GM18907 (cell line): ENCODE measurements at regions not wholly inside any gene's neighbourhood (a gene's known extent, or its start where the extent isn't known, plus 50 kb on each side); places are given as distances from the start of the nearest gene placed in this dataset.

Source experiments
- ATAC-seq: cut with Tn5 transposase; IDR thresholded peaks from one replicate; pipeline ENCODE4 v1.9.1; 2021; ENCODE audit warnings: mild to moderate bottlenecking, moderate library complexity; ENCODE audit not compliant: unreplicated experiment

GRCh38 chr11:121946514-121946913 is 169.5 kb downstream of the BLID start:
- no peak for ATAC-seq

DNA sequence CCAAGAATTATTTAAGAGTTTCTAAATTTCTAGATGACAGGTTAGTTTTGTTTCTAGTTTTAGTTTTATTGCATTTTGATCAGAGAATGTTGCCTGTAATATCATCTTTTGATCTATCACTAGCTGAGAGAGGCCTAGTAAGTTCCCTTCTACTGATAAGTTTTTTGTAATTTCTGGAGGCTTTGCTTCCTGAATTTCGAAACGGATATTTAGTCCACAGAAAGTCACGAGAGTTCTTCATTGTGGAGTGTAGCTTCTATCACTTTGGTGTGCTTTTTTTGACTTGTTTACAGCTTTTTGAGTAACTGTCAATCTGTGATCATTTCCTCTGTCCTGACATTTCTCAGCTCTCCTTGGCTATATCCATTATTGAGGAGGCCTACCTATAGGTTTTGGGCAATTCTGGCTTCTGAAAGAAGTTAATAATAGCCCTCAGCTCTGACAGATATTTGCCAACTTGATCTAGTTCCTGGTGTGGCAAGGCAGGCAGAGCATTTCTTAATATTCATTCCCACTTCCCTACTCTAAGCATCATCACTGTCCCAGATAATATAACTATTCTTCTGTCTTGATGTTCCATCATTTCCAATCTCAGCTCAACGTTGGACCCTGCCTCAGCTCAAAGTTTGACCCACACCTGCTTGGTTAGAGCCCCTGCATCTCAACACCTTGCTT is 171.3 kb downstream of the BLID start:
- no peak for ATAC-seq

- no peak for ATAC-seq
These were observed 177.9 kb downstream of the BLID start for GRCh38 chr11:121938076-121938475.

DNA sequence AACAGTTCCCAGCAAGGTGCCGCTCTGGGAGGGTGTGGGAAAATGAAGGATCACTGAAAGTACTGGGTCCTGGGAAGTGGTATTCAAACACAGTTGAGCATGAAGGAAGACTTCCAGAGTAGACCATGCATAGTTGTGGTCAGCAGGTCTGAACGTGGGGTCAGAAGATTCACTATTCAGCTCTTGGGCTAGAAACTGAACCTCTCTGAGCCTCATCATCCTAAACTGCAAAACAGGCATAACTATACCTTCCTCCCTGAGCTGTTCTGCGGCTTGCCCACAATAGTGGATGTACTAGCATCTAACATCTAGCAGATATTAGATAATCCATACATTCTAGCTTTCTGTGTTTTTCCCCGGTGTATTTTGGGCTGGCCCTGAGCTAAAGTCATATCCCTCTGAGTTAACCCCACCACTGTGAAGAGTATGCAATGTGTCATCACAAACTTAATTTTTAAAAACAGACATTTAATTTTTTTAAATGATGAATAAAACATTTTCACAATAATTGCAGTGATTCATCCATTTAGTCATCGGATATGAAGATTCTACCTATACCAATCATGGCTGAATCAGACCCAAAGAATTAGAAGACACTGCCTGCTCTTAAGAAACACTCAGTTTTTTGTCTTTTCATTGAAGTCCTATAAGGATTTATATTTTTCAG is 179.1 kb downstream of the BLID start:
- no peak for ATAC-seq

DNA sequence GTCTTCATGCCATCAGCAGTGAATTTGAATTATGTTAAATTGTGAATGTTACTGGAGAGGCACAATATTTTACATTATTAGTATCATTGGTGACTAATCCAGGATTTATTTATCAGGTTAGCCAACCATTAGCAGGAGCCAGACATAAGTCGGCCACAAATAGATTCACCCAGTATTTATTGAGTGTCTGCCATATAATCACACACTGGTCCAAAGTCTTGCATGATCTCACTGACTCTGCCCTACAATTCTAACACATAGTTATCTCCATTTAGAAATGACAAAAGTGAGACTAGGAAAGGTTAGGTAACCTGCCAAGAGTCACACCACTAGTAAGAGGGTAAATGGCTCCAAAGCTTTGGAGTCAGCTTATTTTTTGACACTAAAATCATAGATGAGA is 179.6 kb downstream of the BLID start:
- no peak for ATAC-seq

DNA sequence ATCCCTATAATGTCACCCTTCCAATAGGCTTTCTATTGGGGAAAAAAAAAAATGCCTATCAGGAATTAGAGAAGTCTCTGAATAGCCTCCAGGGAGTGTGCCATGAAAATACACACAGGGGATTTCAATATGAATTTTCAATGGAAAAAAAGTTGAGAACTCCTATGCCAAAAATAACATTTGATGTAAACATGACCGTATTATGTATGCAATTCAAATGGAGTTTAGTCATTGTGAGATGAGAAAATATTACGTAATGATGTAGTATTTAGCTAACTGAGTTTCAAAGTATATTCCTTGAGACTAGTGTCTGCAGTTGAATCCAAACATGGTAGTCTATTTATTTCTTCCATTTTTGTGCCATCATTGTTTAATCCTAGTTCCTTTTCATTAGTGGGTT is 182.3 kb downstream of the BLID start:
- ATAC-seq = no peak

- ATAC-seq = no peak
These were observed 182.7 kb downstream of the BLID start for GRCh38 chr11:121933294-121933693.

DNA sequence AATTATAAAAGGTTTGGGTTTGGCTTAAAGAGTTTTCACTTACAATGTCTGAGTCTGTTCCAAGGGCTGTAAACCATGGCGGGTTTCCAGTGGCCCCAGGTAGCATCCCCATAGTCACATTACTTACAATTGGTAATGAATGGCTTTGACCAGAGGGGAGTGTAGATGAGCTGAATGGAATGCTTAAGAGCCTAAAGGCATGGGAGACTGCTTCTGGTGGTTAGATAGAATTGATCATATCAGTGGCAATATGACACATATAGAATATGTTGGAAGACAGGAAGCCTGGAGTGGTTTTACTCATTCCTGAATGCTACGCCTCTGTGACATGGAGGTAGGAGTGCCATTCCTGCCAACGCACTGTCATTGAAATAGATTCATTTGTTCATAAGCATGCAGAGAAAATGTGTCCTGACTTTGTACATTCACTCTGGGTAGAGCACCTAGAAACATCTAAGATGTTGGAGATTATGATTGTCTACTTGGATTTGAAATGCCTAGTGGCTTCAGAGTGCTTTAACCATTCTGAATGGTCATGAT is 183.3 kb downstream of the BLID start:
- no peak for ATAC-seq

- ATAC-seq = no peak
These were observed 184.2 kb downstream of the BLID start for GRCh38 chr11:121931748-121932352.

DNA sequence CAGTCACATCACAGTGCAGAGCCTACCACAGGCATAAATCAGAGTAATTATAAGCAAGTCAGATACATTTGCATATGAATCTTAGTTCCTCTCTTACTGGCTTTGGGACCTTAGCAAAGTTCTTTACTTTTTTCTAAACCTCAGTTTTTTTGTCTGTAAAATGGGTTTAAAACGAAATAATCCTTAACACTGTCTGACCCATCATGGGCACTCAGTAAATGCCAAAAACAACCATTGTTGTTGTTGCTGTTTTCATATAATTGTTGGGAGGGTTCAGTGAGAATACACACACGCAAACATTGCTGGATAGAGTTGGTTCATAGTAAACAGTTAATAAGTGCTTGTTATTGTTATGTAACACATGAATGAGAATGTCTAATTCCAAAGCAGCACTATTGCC is 184.9 kb downstream of the BLID start:
- ATAC-seq = no peak

DNA sequence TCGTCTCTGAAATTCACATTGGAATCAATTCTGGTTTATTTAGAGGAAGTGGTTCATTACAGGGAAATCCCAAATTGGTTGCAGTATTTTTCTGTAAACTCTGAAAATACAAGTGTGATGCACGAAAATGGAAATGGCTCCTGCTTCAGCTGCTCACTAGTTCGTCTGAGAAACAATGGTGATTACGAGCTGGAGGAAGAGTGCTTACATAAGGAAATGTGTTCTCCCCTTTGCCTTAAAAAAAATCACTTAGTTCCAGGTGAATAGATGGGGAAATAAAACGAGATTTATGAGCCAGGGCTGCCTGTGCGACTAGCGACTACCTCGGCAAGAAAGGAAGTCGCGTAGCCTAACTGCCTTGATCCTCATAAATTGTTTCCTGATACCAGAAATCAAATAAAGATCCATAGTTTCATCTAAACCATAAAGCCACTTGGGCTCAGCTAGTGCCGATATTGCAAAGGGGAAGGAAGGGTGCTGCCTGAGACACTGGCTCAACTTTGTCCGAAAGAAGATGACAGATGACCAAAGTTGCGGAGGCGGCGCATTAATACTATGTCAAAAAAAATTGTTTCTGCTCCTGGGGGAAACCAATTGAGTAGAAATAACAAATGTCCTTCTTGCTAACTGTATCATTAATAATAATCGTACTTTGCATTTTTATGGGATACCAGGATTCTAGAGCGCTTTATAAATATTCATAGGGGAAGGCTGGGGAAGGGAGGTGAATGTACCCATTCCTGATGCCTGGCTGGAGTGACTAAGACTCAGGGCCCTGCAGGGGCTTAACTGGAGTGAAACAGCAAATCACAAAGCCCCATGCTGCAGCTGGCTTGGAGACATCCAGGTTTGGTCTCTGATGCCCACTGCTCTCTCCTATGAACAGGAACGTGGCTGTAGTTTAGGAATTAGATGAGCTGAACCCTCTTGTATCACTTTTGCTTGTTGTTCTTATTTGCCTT is 185.7 kb downstream of the BLID start:
- no peak for ATAC-seq

DNA sequence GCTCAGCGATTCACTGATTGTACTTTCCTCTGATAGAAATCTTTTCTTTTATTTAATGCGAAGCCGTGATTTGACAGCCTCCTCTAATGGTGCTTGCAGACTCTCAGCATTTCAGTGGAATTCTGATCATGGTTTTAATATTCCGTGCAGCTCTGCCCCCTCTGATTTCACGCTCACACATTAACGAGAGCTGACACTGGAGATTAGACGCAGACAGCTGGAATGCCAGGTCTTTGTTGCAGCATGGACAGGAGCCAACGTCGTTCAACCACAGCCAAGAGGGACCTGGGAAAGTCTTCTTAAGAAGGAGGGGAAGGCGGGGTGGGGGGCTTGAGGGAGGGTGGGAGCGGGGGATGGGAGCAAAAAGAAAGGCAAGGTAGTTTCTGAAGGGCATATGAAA is 186.4 kb downstream of the BLID start:
- ATAC-seq = no peak

DNA sequence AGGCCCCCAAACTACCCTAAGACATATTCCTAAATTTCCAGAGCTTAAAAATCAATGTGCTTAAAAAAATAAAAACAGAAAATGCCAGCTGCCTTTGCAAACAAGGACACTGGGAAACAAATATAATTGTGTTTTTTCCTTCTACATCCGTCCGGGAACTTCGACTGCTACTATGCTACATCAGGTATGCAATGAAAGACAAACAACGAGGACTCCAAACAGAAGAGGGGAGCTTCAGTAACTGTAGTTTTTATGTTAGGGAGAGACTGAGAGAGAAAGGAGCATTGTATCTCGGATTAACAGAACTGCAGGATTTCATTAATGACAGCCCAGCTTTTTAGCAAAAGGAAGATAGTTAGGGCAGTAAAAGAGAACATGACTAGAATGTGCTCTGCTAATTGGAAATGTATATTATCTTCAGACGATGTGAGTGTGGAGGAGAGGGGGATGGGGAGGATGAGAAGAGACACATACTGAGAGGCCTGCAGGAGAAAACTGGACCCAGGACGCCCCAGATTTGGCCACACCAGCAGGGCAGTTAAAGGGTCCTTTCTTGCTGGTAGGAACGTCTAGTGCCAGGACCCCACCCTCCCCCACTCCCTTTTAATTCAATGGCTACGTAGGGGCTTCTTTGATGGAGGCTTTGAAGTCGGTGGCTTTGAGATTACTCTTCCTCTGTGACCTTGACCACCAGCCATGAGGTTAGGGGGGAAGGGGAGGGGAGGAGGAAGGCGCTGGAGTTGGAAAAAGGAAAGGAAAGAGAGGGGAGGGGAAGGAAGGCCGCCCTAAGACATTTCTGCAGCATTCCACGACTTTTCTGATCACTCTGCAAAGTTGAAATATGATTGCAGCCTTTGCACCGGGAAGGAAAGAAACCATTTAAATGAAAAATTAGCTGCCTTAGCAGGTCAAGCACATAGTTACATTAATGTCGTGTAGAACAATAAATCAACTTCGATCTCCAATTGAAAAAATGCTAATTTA is 187.1 kb downstream of the BLID start:
- ATAC-seq = no peak

DNA sequence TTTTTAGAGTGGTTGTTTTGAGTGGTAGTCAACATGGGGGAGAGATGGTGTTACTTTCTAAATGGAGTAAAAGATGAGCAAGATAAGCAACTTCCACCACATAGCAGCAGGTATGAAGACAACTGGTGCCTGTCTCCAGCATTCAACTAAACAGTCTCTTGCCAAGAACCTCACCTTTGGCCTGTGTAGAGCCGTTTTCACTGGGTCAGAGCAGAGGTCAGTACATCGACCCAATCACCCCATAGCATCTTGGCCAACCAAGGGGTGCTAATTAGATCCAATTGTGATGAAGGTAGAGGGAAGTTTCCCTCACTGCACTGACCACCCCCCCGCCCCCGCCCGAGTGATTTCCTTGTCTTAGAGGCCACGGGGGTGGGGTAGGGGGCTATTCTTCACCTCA is 188.2 kb downstream of the BLID start:
- ATAC-seq = no peak

DNA sequence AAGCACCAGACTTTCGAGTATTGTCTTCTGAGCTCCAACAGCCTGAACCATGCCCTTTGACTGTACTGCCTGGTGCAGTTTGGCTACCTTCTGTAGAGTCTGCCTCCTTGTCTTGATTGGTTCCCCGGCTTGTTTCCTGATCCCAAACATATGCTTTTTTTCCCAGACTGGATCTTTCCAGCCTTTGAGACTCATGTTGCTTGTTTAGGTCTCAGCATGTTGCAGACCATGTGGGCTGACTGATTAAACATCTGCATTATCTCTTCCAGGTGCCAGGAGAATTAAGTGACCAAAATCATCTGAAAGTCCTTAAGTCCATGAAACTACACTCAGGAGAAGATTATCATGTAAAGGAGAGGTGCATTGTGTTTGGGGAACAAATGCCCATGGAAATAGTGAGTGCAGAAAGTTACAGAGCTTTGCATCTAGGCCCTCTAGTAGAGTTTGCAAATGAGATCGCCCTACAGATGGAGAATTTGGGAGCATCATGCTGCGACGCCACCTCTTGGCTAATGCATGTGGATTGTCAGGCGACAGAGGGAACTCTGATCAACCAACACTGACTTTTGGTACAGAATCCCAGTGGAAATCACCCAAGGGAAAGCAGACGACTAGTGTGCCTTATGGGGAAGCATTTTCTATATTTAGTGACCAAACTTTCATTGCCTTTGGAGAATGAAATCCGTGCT is 188.8 kb downstream of the BLID start:
- no peak for ATAC-seq

DNA sequence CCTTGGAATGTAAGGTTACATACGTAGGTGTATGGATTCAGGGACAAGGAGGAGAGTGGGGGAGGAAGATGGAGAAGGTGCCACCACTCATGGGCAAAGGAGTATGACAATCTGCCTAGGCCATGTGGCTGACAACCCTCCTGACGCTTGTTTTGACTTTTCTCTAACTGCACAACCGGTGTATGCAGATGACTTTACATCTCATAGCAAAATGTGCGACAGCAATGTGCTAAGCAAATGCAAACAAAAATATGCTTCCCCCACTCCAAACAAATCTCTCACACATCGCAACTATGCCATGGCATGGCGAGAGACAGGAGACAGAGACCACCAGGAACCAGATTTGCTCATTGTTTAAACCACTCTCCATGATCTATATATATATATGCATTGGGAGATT is 191.8 kb downstream of the BLID start:
- no peak for ATAC-seq

DNA sequence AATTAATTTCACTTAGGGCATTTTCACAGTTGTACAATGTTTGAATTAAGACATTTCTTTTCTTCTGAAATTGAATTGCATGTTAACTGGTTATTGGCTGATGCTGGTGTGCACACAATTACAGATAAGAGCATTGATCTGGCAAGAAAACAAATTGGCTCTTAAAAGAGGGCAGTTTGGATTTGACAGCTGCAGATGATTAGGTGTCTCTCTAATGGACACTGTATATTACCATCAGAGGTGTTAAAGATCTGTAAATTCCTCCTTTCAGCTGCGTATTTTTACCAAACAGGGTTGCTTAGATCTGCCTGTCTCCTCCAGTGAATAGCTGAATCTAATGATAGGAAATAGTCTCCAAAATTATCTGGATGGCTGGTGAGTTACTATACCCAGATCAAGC is 198.5 kb downstream of the BLID start:
- no peak for ATAC-seq

- no peak for ATAC-seq
These were observed 201.4 kb downstream of the BLID start for GRCh38 chr11:121914508-121915059.

DNA sequence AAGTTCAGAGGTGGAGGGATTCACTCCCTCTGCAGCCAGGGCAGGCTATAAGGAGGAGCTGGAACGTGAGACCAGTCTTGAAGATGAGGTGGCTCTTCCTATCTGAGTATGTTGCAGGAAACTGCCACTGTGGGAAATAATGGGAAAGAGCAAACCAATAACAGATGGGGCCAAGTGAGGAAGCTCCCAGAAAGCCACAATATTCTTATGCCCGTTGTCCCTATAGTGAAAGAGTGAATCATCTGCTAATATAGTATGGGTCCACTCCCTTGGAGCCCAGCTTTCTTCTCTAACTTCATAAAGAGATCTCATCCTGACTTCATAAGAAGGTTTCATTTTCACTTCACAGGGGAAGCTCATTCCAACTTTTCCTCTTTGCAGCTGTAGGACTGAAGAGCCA is 206.4 kb downstream of the BLID start:
- ATAC-seq = no peak
